ENCODE measurements at regions not wholly inside any gene's neighbourhood (a gene's known extent, or its start where the extent isn't known, plus 50 kb on each side); places are given as distances from the start of the nearest gene placed in this dataset.
"Not testable (repeated sequence)": the region's sequence is repeated elsewhere in the genome, so short reads cannot be mapped to it uniquely, and the experiment has no call there.

DNA sequence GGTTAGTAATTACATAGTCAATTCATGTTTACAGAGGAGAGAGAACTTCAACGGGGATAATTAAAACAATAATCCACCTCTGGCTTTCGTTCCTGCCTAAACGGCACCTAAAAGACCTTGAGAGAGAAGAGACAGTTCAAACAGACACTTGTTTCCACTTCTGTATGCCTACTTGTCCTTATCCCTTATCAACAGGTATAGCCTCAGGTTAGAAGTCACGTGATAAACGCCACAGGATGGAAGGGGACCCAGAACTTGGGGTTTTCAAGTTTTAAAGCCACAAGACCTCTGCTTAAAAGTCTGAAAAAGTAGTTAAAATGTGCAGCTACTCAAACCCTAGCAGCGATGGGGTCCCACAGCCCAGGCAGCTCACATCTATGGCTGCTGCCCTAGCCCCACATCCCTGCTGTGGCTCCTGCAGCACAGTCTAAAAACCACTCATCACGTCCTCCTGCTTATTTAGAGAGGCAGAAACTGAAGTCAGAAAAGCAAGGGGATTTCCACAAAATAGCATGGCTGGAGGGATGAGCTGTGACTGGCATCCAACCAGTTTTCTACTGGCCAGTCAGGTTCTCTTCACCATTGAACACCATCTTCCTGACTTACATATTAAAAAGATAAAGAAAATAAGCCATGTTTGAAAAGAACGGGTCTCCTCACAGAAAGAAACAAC is 51.2 kb upstream of the SEC16B start:
- DNase-seq (ENCODE audit: low read depth): no peak

DNA sequence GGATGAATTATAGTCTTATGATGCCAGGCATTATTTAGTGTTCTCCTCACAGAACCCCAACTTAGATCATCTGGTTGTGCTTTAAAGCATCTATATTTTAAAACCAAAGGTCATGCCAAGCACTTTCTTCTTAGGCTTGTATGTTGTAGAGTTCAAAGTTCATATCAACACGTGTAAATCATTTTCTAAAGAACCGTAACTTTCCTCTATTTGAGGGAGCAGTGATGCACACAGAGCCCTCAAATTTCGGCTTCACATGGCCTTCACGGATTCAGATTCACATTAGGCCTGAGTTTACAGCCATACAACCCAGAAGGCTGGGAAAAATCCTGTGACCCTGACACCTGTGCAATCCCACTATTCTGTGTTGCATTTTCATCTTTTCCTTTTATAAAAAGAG is 52.1 kb upstream of the SEC16B start:
- DNase-seq (ENCODE audit: low read depth): no peak

DNA sequence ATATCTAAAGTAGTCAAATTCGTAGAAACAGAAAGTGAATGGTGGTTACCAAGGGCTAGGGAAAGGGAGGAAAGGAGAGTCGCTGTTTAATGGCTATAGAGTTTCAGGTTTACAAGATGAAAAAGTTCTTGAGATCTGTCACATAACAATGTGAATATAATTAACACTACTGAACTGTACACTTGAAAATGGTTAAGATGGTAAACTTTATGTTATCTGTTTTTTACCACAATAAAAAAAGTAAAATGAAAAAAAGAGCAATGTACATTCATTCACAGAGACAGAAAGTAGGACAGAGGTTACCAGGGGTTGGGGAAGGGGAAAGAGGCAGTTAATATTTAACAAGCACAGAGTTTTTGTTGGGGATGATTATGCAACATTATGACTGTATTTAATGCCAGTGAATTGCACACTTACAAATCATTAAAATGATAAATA is 53.3 kb upstream of the SEC16B start:
- DNase-seq (ENCODE audit: low read depth): peak; percentile 72

DNA sequence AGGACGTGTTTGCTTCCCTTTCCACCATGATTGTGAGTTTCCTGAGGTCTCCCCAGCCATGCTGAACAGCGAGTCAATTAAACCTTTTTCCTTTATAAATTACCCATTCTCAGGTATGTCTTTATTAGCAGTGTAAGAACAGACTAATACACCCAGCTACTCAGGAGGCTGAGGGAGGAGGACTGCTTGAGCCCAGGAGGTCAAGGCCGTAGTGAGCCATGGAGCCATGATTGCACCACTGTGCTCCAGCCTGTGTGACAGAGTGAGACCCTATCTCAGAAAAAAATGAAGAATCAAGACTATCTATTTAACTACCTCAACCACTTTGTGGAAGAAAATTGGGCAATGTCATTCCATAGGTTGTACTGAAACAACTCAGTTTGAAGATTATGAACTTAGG is 54.6 kb upstream of the SEC16B start:
- no peak for DNase-seq (ENCODE audit: low read depth)

DNA sequence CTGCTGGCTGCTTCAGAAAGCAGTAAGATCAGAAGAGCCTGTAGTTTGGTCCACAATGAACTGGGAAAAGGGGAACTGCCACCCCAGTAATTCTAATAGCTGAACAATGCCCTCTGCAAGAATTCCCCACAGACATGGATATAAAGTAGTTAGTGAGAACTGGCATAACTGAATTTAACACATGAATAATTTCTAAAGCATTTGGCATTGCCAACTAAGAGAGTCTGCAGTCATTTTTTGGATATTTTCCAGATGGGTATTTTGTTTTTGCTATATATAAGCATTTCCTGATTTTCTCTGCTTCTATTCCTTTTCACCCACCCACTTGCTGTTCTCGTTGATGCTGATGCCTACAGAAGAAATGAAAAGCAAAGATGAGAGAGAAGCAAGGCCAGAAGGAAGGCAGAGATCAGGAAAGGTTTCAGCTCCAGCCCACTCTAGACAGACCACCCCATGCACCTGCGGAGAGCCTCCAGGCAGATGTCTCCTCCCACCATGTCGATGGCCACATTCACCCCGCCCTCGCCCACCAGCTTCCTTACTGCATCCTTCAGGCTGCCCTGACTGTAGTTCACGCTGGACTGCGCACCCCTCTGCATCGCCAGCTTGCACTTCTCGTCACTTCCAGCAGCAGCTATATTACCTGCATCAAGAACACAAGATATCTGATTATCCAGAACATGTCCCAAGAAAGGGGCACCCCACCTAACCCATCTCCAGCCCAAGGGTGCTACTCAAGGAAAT is 55.9 kb upstream of the SEC16B start:
- DNase-seq (ENCODE audit: low read depth): peak; percentile 21

DNA sequence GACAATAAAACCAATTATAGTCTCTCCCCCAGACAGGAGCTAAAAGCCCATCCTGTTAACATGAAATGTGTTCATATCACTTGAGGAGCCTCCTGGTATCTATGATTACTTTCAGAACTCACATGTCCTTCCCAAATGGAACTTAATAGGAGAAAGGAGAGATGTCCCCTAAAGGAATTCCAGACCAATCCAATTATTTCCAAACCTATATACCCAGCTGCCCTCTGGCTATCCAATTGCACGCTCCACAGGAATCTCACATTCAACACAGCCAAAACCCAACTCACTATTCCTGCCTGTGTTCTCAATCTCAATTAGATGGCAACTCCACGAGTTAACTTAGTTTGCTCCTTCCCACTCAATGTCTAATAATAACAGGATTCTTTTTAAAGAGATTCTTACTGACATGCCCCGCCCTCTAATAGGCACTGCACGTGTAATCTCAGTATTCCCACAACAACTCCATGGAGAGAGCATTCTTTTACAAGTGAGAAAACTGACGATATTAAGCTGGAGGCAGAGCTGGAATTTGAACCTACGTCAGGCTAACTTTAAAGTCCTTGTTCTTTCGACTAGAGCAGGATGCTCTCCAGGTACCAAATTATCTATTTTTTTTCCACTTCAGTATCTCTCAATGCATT is 59.1 kb upstream of the SEC16B start:
- no peak for DNase-seq (ENCODE audit: low read depth)

DNA sequence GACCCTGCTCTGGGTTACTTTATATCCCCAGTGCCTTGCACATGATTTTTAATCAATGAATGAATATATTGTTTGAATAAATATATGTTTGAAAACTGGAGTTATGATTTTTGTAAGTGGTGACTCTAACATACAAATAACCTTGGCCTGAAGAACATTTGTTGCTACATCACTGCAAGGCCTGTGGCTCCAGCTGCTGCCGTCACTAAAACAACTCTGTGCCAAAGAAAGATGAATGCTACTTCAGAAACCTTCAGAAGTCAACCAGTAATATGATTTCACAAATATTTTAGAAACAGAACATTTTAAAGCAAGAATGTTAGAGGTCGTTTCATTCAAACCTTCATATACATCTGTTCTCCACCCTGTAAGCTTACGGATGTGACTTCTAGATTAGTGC is 60.6 kb upstream of the SEC16B start:
- DNase-seq (ENCODE audit: low read depth): no peak

DNA sequence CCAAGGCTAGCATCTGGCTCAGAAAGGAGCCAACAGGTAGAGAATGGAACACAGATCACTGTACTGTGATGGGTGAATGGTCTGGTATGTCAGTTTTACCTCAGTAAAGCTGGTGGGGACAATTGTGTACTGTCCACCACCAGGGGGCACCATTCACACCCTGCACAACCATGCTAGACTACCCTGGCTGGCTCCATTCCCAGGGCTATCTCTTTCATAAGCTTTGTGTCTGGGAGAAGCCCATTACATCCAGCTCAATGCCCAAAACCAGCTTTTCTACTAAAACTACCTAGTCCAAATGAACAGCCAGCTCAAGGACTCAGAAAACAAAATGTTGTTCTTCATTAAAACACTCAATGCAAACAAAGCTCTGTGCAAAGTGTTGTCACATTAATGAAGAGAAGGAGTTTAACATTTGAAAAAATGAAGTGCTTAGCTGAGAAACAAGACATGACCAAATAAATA is 62.0 kb upstream of the RASAL2 start:
- peak; percentile 82 for DNase-seq (ENCODE audit: low read depth)

DNA sequence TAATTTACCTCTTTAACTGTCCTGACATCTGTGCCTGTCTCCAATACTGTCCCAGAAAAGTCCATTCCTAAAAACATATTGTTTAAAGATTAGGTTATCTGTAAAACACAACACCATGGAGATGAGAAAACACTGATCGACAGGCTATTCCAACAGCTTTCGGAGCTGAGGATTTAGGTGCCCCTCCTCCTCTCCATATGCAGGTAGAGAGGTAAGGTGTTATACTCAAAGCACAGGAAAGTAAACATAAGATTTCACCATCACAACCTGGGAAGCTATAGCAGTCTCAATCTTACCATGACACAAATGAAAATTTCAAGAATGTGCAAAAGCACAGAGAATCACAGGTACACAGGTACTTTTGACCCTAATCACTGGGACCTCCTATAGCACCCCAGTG is 60.9 kb upstream of the RASAL2 start:
- no peak for DNase-seq (ENCODE audit: low read depth)

DNA sequence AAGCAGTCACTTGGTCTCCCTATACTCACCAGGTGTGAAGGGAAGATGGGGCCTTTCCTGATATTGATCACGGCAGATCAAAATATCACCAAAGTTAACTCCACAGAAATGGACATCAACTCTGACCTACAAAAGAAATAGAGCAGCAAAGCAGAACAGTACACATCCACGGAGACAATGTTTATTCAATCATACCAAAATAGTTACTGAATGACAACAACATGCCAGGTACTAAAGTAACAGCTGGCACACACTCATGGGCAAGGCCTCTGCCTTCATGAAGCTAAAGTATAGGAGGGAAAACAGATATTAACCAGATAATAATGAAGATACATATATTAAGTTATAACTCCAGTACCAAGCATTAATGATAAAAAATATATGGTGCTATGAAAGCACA is 59.2 kb upstream of the RASAL2 start:
- peak; percentile 73 for DNase-seq (ENCODE audit: low read depth)

DNA sequence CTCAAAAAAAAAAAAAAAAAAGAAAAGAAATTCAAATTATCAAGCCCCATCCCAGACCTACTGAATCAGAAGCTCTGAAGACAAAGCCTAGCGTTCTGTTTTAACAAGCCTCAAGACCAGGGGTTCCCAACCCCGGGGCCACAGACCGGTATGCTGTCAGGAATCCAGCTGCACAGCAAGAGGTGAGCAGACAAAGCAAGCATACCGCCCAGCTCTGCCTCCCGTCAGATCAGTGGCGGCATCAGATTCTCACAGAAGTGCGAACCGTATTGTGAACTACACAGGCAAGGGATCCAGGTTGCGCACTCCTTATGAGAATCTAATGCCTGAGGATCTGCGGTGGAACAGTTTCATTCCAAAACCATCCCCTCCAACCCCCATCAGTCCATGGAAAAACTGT is 57.8 kb upstream of the RASAL2 start:
- no peak for DNase-seq (ENCODE audit: low read depth)

DNA sequence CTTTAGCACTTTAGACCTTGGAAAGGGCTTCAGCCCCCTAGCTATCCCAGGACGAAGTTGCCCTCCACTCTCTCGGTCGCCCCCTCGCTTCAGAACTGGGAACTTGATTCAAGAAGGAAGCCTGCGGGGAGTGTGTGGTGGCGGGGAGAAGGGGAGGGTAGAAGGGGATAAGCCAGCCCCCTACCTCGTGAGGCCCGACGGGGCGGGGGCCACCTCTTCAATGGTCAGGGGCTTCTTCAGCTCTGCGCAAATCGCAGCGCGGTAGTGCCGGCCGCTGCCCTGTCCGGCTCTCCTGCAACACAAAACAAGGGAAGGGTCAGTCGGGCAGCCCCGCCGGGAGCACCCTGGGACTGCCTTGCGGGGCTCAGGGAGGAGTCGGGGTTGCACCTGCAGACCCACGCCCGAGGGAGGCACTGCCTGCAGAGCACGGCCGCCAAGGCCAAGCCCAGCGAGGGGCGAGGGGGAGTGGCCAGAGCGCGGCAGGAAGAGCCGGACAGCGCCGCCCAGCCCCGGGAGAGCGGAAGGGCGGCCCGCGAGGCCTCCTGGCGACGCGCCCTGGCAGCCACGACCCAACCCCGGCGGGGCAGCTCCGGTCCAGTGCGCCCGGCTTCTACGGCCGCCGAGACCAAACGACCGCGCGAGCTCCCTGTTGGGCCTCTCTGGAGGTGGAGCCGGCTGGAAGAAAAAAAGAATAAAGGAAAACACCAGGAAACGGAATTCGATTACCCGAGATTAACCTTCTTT is 56.2 kb upstream of the RASAL2 start:
- DNase-seq (ENCODE audit: low read depth): peak; percentile 48

DNA sequence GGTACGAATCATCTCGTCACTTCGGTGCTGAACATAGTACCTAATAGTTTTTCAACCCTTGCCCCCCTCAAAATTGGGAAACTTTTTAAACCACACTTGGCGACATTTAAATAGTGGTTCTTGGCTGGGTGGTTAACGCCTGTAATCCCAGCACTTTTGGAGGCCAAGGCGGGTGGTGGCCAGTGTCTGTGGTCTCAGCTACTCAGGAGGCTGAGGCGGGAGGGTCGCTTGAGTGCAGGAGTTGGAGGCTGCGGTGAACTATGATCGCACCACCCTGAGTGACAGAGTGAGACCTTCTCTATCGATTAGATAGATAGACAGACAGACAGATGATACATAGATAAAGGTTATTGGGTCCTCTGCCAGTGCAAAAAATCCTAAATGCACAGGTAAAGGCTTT is 55.5 kb upstream of the RASAL2 start:
- no peak for DNase-seq (ENCODE audit: low read depth)

DNA sequence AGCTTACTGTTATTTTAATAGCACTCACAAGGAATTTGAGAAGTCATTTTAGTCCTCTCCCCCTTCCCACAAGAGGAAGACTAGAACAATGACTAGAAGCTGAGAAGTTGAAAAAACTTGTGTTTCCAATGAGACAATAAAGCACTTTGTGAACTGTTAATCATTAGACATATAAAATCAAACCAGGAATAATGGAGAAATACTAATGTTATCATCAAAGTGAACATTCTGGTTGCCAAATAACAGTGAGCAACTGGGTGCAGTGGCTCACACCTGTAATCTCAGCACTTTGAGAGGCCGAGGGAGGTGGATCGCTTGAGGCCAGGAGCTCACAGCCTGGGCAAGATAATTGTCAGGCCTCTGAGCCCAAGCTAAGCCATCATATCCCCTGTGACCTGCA is 54.0 kb upstream of the RASAL2 start:
- DNase-seq (ENCODE audit: low read depth): peak; percentile 91

DNA sequence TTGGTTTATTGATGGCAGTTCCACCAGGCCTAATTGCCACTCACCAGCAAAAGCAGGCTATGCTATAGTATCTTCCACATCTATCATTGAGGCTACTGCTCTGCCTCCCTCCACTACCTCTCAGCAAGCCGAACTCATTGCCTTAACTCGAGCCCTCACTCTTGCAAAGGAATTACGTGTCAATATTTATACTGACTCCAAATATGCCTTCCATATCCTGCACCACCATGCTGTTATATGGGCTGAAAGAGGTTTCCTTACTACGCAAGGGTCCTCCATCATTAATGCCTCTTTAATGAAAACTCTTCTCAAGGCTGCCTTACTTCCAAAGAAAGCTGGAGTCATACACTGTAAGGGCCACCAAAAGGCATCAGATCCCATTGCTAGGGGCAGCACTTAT is 50.0 kb upstream of the RASAL2 start:
- not testable (repeated sequence) for DNase-seq (ENCODE audit: low read depth)
